ENCODE measurements at regions not wholly inside any gene's neighbourhood (a gene's known extent, or its start where the extent isn't known, plus 50 kb on each side); places are given as distances from the start of the nearest gene placed in this dataset.
"Not testable (repeated sequence)": the region's sequence is repeated elsewhere in the genome, so short reads cannot be mapped to it uniquely, and the experiment has no call there.

- not testable (repeated sequence) for H4K20me1 ChIP-seq (ENCODE audit: insufficient read depth, poor library complexity, severe bottlenecking); H3K9me3 ChIP-seq (ENCODE audit: low read depth); H2AFZ ChIP-seq; H3K27ac ChIP-seq; H3K4me1 ChIP-seq (ENCODE audit: insufficient read depth); H3K79me2 ChIP-seq; H3K9me2 ChIP-seq (replicated peaks; ENCODE audit: insufficient read depth); DNase-seq (ENCODE audit: low spot score); H3K4me2 ChIP-seq; H3K27me3 ChIP-seq; H3K4me3 ChIP-seq; H3K36me3 ChIP-seq (replicated peaks; ENCODE audit: insufficient read depth, low read depth)
- WGBS (ENCODE audit: low lambda C conversion rate, missing lambda C conversion rate), result 83% methylated on average over 2 of the region's 9 CpGs
These were observed 172.0 kb downstream of the SPATA31A1 start for GRCh38 chr9:39527387-39528029.

GRCh38 chr9:39532597-39532996 lies 177.1 kb downstream of the SPATA31A1 start:
- not testable (repeated sequence) for H3K27ac ChIP-seq; H3K36me3 ChIP-seq (replicated peaks; ENCODE audit: insufficient read depth, low read depth); H3K4me2 ChIP-seq; H3K9me2 ChIP-seq (replicated peaks; ENCODE audit: insufficient read depth); H3K4me3 ChIP-seq; H3K4me1 ChIP-seq (ENCODE audit: insufficient read depth); H3K27me3 ChIP-seq; DNase-seq (ENCODE audit: low spot score); H3K9me3 ChIP-seq (ENCODE audit: low read depth); H3K79me2 ChIP-seq; H4K20me1 ChIP-seq (ENCODE audit: insufficient read depth, poor library complexity, severe bottlenecking); H2AFZ ChIP-seq
- WGBS (ENCODE audit: low lambda C conversion rate, missing lambda C conversion rate), result 94% methylated on average over 4 of the region's 6 CpGs

GRCh38 chr9:39533001-39533762 lies 177.7 kb downstream of the SPATA31A1 start:
- not testable (repeated sequence) for H3K27ac ChIP-seq; H3K9me3 ChIP-seq (ENCODE audit: low read depth); H4K20me1 ChIP-seq (ENCODE audit: insufficient read depth, poor library complexity, severe bottlenecking); H3K27me3 ChIP-seq; H2AFZ ChIP-seq; H3K4me1 ChIP-seq (ENCODE audit: insufficient read depth); H3K4me2 ChIP-seq; H3K4me3 ChIP-seq; H3K36me3 ChIP-seq (replicated peaks; ENCODE audit: insufficient read depth, low read depth); H3K9me2 ChIP-seq (replicated peaks; ENCODE audit: insufficient read depth); DNase-seq (ENCODE audit: low spot score); H3K79me2 ChIP-seq
- WGBS (ENCODE audit: low lambda C conversion rate, missing lambda C conversion rate), result 96% methylated on average over 8 of the region's 38 CpGs

GRCh38 chr9:39533763-39534548 lies 178.5 kb downstream of the SPATA31A1 start:
- H3K27me3 ChIP-seq; H3K27ac ChIP-seq; H3K79me2 ChIP-seq; H3K4me2 ChIP-seq; H3K9me3 ChIP-seq (ENCODE audit: low read depth); H3K4me1 ChIP-seq (ENCODE audit: insufficient read depth); H2AFZ ChIP-seq; H3K9me2 ChIP-seq (replicated peaks; ENCODE audit: insufficient read depth); H3K4me3 ChIP-seq; DNase-seq (ENCODE audit: low spot score); H4K20me1 ChIP-seq (ENCODE audit: insufficient read depth, poor library complexity, severe bottlenecking); H3K36me3 ChIP-seq (replicated peaks; ENCODE audit: insufficient read depth, low read depth): not testable (repeated sequence)
- WGBS (ENCODE audit: low lambda C conversion rate, missing lambda C conversion rate), result 100% methylated on average over 7 of the region's 38 CpGs

GRCh38 chr9:39534897-39535296 lies 179.4 kb downstream of the SPATA31A1 start:
- H3K36me3 ChIP-seq (replicated peaks; ENCODE audit: insufficient read depth, low read depth); H3K9me2 ChIP-seq (replicated peaks; ENCODE audit: insufficient read depth); DNase-seq (ENCODE audit: low spot score); H3K27me3 ChIP-seq; H3K27ac ChIP-seq; H3K4me3 ChIP-seq; H2AFZ ChIP-seq; H3K4me1 ChIP-seq (ENCODE audit: insufficient read depth); H3K79me2 ChIP-seq; H3K4me2 ChIP-seq; H3K9me3 ChIP-seq (ENCODE audit: low read depth); H4K20me1 ChIP-seq (ENCODE audit: insufficient read depth, poor library complexity, severe bottlenecking): not testable (repeated sequence)
- 81% methylated on average over 10 of the region's 11 CpGs for WGBS (ENCODE audit: low lambda C conversion rate, missing lambda C conversion rate)

- 70% methylated on average over 1 of the region's 1 CpG for WGBS (ENCODE audit: low lambda C conversion rate, missing lambda C conversion rate)
- H3K4me2 ChIP-seq; H3K79me2 ChIP-seq; H3K4me1 ChIP-seq (ENCODE audit: insufficient read depth); H2AFZ ChIP-seq; H3K36me3 ChIP-seq (replicated peaks; ENCODE audit: insufficient read depth, low read depth); H3K27me3 ChIP-seq; H4K20me1 ChIP-seq (ENCODE audit: insufficient read depth, poor library complexity, severe bottlenecking); H3K9me2 ChIP-seq (replicated peaks; ENCODE audit: insufficient read depth); H3K4me3 ChIP-seq; H3K9me3 ChIP-seq (ENCODE audit: low read depth); H3K27ac ChIP-seq; DNase-seq (ENCODE audit: low spot score): not testable (repeated sequence)
These were observed 186.7 kb downstream of the SPATA31A1 start for GRCh38 chr9:39542157-39542556.

GRCh38 chr9:39545079-39545478 lies 189.6 kb downstream of the SPATA31A1 start:
- not testable (repeated sequence) for H3K79me2 ChIP-seq; H3K4me1 ChIP-seq (ENCODE audit: insufficient read depth); H3K27ac ChIP-seq

GRCh38 chr9:39550573-39550972 lies 195.1 kb downstream of the SPATA31A1 start:
- H3K4me1 ChIP-seq (ENCODE audit: insufficient read depth); H3K36me3 ChIP-seq (replicated peaks; ENCODE audit: insufficient read depth, low read depth); H3K9me2 ChIP-seq (replicated peaks; ENCODE audit: insufficient read depth); H3K9me3 ChIP-seq (ENCODE audit: low read depth); H3K4me3 ChIP-seq; H3K4me2 ChIP-seq; H3K27me3 ChIP-seq; H3K27ac ChIP-seq; H3K79me2 ChIP-seq; H4K20me1 ChIP-seq (ENCODE audit: insufficient read depth, poor library complexity, severe bottlenecking); H2AFZ ChIP-seq; DNase-seq (ENCODE audit: low spot score): not testable (repeated sequence)
- WGBS (ENCODE audit: low lambda C conversion rate, missing lambda C conversion rate), result 61% methylated on average over 2 of the region's 2 CpGs

More at GRCh38 chr9:39545079-39545478, 189.6 kb downstream of the SPATA31A1 start:
- not testable (repeated sequence) for H3K27me3 ChIP-seq; H3K4me2 ChIP-seq; H4K20me1 ChIP-seq (ENCODE audit: insufficient read depth, poor library complexity, severe bottlenecking); H3K9me2 ChIP-seq (replicated peaks; ENCODE audit: insufficient read depth); H3K4me3 ChIP-seq; DNase-seq (ENCODE audit: low spot score); H3K36me3 ChIP-seq (replicated peaks; ENCODE audit: insufficient read depth, low read depth); H2AFZ ChIP-seq; H3K9me3 ChIP-seq (ENCODE audit: low read depth)

- H2AFZ ChIP-seq; H3K27ac ChIP-seq; H3K9me2 ChIP-seq (replicated peaks; ENCODE audit: insufficient read depth); H3K79me2 ChIP-seq; H3K4me1 ChIP-seq (ENCODE audit: insufficient read depth); H4K20me1 ChIP-seq (ENCODE audit: insufficient read depth, poor library complexity, severe bottlenecking); DNase-seq (ENCODE audit: low spot score); H3K4me2 ChIP-seq; H3K4me3 ChIP-seq; H3K36me3 ChIP-seq (replicated peaks; ENCODE audit: insufficient read depth, low read depth); H3K27me3 ChIP-seq; H3K9me3 ChIP-seq (ENCODE audit: low read depth): not testable (repeated sequence)
- 97% methylated on average over 1 of the region's 1 CpG for WGBS (ENCODE audit: low lambda C conversion rate, missing lambda C conversion rate)
These were observed 196.1 kb downstream of the SPATA31A1 start for GRCh38 chr9:39551544-39551943.
